Activated CD4-positive, alpha-beta T cell treated with anti-CD3 and anti-CD28 coated beads, Interleukin-10, Interleukin-2, amounts not matched to agents 100 ng/mL and 50 ng/mL, durations not matched to agents 16 hours and 8 hours (primary cell): ENCODE measurements at regions not wholly inside any gene's neighbourhood (a gene's known extent, or its start where the extent isn't known, plus 50 kb on each side); places are given as distances from the start of the nearest gene placed in this dataset.
A peak's percentile ranks its signal among the peaks of the same experiment; 100 is the strongest.
"Not testable (repeated sequence)": the region's sequence is repeated elsewhere in the genome, so short reads cannot be mapped to it uniquely, and the experiment has no call there.

ENCODE experiments used
- DNase-seq: peaks from one replicate; pipeline ENCODE4 v3.0.0-alpha.2; 2020

GRCh38 chr16:5302372-5303114 is 204.9 kb upstream of the EEF2KMT start:
- DNase-seq, result no peak

DNA sequence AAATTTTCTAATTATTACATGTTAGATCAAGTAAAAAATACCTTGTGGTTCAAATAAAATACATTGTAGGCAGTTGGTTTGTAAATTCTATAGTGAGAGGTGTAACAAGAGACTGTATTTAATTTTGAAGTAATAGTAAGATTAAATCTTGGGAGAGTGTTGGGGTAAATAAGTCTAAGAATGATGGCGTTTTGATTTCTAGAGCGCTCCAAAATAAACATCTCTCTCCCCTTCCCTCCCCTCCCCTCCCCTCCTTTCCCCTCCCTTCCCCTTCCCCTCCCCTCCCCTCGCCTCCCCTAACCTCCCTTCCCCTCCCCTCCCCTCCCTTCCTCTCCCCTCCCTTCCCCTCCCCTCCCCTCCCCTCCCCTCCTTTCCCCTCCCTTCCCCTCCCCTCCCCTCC is 200.6 kb upstream of the EEF2KMT start:
- DNase-seq, result no peak

GRCh38 chr16:5296176-5296575 is 198.6 kb upstream of the EEF2KMT start:
- DNase-seq, result no peak

- not testable (repeated sequence) for DNase-seq
Observed at GRCh38 chr16:5295304-5295703, 197.7 kb upstream of the EEF2KMT start.

GRCh38 chr16:5282152-5282551 is 184.6 kb upstream of the EEF2KMT start:
- not testable (repeated sequence) for DNase-seq

DNA sequence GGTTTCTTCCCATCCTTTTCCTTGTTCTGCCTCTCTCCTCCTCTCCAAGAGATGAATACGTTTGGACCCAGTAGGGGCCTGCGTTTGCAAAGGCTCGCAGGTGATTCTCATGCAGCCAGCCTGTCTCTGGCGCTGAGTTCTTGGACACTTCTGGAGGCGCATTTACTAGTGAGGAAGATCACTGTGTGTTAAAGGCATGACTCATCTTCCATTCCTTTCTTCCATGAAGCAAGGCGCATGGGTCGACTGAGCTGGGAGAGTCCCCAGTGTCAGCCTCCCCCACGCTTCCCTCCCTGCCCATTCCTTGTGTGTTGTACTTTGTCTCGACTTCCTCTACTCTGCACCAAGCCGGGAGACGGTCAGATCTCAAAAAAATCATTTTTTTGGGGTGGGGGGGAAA is 159.9 kb upstream of the EEF2KMT start:
- DNase-seq, result no peak

- no peak for DNase-seq
Observed at GRCh38 chr16:5252791-5253190, 155.2 kb upstream of the EEF2KMT start.

GRCh38 chr16:5247403-5247802 is 149.8 kb upstream of the EEF2KMT start:
- DNase-seq, result not testable (repeated sequence)

- DNase-seq, result not testable (repeated sequence)
Observed at GRCh38 chr16:5240278-5240626, 142.7 kb upstream of the EEF2KMT start.

- peak; percentile 59 for DNase-seq
Observed at GRCh38 chr16:5239472-5240277, 142.1 kb upstream of the EEF2KMT start.

- no peak for DNase-seq
Observed at GRCh38 chr16:5235119-5235518, 137.5 kb upstream of the EEF2KMT start.

GRCh38 chr16:5234295-5235050 is 136.9 kb upstream of the EEF2KMT start:
- DNase-seq, result no peak

- DNase-seq, result no peak
Observed at GRCh38 chr16:5231246-5231759, 133.7 kb upstream of the EEF2KMT start.

DNA sequence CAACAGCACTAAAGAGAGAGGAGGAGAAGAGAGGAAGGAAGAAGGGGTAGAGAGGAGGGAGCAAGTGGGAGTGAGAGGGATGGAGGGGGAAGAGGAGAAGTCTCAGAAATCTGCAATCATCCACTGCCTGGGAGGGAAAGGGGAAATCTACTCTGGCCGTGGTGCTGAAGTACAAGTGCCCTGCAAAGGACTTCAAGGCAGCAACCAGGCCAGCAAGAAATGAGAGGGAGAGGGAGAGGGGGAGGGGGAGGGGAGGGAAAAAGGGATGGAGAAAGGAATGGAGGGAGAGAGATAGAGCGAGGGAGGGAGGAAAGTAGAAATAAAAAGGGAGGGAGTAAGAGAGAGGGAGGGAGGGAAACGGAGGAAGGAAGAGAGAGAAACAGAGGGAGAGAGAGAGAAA is 130.8 kb upstream of the EEF2KMT start:
- DNase-seq, result no peak

DNA sequence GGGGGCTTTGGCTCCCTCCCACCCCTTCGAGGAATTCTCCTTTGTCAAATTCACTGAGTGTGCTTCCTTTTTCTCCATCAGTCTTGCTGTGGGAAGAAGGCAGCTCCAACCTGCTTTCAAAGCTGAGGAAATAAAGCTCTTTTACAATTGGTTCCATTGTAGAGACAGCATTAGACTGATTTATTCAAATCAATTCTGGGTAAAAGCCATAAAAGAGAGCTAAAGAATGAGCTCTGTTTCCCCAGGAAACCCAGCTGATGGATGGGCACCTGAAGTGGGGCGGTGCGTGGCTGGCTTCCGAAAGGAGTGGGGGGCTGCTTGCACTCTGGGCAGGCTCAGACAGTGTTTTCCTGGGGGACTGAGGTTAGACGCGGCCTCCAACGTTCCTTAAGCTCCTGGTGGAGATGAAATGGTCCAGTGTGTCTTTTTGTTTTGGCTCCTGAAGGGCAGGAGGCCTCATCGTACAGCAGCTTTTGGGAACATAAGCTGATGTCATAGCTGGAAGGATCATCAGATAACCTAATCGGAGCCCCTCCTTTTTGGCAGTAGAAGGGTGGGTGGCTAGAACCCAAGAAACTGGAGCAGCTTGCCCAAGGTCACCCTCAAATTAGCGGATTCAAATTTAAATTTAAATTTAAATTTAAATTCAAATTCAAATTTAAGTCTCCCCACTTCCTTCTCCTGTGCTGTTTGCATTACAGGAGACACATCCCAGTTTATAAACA is 128.5 kb upstream of the EEF2KMT start:
- no peak for DNase-seq

DNA sequence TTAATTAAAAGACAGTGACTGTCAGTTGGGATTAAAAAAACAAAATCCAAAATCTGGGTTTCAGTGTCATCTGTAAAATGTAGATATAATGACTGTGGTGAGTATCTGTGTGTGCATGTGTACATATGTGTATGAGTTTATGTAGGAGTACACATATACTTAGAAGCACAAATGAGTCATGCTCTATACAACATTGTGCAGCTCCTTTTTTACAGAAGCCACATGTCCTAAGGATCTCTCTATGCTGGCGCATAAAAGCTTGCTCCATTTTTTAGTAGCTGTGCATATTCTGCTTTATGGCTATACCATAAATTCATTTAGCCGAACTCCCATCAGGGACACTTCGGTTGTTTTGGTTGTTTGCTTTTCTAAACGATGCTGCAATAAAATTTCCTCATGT is 125.2 kb upstream of the EEF2KMT start:
- DNase-seq, result no peak

DNA sequence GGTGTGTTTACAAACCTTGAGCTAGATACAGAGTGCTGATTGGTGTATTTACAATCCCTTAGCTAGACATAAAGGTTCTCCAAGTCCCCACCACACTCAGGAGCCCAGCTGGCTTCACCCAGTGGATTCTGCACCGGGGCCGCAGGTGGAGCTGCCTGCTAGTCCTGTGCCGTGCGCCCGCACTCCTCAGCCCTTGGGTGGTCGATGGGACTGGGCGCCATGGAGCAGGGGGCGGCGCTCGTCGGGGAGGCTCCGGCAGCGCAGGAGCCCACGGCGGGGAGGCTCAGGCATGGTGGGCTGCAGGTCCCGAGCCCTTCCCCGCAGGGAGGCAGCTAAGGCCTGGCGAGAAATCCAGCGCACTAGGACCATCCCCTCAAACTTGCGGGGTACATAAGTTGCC is 124.2 kb upstream of the EEF2KMT start:
- not testable (repeated sequence) for DNase-seq

- DNase-seq, result no peak
Observed at GRCh38 chr16:5220705-5221104, 123.1 kb upstream of the EEF2KMT start.

DNA sequence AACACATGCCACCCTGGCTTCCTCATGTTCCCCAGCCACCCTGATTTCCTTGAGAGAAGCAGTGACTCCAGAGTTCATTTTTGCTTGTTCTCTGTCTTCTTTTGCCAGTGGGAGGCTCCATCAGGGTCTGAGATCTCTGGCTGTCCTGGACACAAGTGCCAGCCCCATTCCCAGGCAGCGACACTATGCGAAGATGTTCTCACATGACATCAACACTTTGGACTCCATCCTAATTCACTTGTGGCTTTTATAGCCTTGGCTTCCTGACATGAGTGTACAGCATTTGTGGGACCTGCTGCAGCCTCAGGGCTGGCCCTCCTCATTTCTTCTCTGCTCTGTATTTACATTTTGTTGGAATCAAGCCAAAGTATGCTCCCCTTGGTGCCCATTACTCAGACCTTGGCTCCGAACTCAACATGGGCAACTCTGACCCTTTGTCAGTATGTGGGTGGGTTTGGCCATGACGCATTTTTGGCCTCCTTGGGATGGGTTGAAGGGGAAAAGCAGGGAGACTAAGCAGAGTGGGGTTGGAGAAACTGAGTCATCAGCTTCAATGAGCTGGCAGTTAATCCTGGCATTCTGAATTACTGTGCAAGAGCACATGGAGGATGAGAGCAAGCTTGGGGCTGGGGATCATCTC is 119.0 kb upstream of the EEF2KMT start:
- DNase-seq, result no peak

DNA sequence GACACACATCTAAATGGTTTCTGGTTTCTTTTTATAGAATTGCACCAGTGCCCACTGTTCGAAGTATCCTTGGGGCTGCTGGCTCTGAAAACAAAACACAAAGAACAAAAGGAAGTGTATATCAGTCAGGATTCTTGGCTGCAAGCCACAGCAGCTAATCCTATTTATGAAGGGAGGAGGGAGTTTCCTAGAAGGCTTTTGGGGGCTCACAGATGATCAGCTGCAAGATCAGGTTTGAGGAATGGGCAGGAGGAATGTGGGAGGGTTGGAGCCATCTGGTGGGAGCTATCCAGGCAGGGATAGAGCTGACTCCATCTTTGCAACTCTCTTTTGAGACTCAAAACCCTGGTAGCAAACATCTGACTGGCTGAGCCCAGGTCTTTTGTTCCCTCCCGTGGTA is 118.3 kb upstream of the EEF2KMT start:
- no peak for DNase-seq

- no peak for DNase-seq
Observed at GRCh38 chr16:5214466-5214865, 116.9 kb upstream of the EEF2KMT start.

DNA sequence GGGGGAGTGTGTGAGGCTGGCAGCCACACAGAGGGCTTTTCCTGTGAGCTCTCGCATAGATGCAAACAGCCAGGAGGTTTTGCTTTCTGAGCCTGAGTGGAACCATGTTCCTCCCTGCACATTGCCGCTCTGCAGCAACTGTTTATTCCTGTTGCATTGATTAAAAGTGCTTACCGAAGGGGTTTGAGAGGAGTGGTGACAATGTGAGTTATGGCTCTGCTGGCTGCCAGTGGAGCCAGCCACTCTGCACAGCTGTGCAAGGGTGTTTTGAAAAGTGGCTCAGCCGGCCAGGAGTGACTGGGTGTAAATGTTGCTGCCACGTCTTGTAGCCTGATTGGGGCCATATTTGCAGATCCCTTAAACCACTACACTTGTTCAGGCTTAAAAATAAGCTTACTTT is 114.9 kb upstream of the EEF2KMT start:
- DNase-seq, result not testable (repeated sequence)
